MCF 10A (cell line): ENCODE measurements at regions not wholly inside any gene's neighbourhood (a gene's known extent, or its start where the extent isn't known, plus 50 kb on each side); places are given as distances from the start of the nearest gene placed in this dataset.

Experiments used
- BruUV-seq: library from RNA; stranded (reverse); fragments of 400-500 nt; replicated peaks from 2 replicates; lab custom pipeline; 2021; lab: Mats Ljungman, UMichigan
- CTCF ChIA-PET: fragments of 300-600 bp; sonication (Branson Sonifier 250); formaldehyde crosslinking; extraction: SDS; loops from one replicate; lab custom pipeline; 2021; ENCODE audit warnings: antibody characterized with exemption, inconsistent platforms; lab: Yijun Ruan, JAX
- POLR2A ChIA-PET: fragments of 300-600, 350-650 bp; sonication (Branson Sonifier 250); formaldehyde crosslinking; extraction: SDS; loops from one replicate; lab custom pipeline; 2020; ENCODE audit warnings: antibody characterized with exemption, inconsistent platforms; lab: Yijun Ruan, JAX
- DNase-seq: peaks from one replicate; pipeline ENCODE4 v3.0.0-alpha.2; 2018; ENCODE audit not compliant: unreplicated experiment
- H3K27ac Mint-ChIP-seq: one replicate; pipeline ENCODE4 v1.8.0; 2022; ENCODE audit warnings: mild to moderate bottlenecking, low read depth, mixed read lengths; ENCODE audit not compliant: unreplicated experiment
- H3K27me3 Mint-ChIP-seq: one replicate; pipeline ENCODE4 v1.8.0; 2022; ENCODE audit warnings: mixed read lengths; ENCODE audit not compliant: insufficient read depth, unreplicated experiment
- H3K36me3 Mint-ChIP-seq: one replicate; pipeline ENCODE4 v1.8.0; 2022; ENCODE audit warnings: mild to moderate bottlenecking, moderate library complexity, mixed read lengths; ENCODE audit not compliant: insufficient read depth, unreplicated experiment
- H3K4me1 Mint-ChIP-seq: one replicate; pipeline ENCODE4 v1.8.0; 2022; ENCODE audit warnings: mixed read lengths; ENCODE audit not compliant: insufficient read depth, unreplicated experiment
- H3K4me3 Mint-ChIP-seq: one replicate; pipeline ENCODE4 v1.8.0; 2022; ENCODE audit warnings: mild to moderate bottlenecking, moderate library complexity, mixed read lengths; ENCODE audit not compliant: unreplicated experiment
- H3K9me3 Mint-ChIP-seq: one replicate; pipeline ENCODE4 v1.8.0; 2022; ENCODE audit warnings: mixed read lengths; ENCODE audit not compliant: unreplicated experiment
- intact Hi-C: fragments of 100-400 bp; cut with micrococcal nuclease; formaldehyde crosslinking; loops from 2 replicates; pipeline ENCODE4 v1.14.1; 2022
- TF ChIP-seq, protein P1 (sequence below): fragments of 200-600 bp; IDR thresholded peaks from one replicate; pipeline ENCODE4 v1.8.0; 2022; ENCODE audit warnings: antibody characterized with exemption, mild to moderate bottlenecking; ENCODE audit not compliant: unreplicated experiment

DNA sequence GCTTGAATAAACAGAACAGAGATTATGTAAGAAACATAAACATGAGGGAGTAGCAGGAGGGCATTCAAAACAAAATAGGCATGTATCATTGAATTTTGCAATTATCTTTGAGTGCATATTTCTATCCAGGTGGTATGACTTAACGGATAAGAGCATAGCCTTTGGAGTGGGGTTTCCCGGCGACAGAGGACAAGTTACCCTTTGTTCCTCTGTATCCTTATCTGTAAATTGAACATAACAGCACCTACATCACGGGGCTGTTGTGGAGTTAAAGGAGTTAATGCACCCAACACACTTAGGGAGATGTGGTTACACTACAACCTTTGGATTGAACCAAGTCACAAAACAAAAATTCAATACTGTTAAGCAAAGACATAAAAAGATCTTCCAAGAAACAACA, 314.6 kb upstream of the KIF2A start:
- no peak for DNase-seq
- H3K4me3 Mint-ChIP-seq = no peak overlapping the region
- no peaks in the 10 kb centered on the region for H3K9me3 Mint-ChIP-seq
- TF ChIP-seq, protein P1, sequence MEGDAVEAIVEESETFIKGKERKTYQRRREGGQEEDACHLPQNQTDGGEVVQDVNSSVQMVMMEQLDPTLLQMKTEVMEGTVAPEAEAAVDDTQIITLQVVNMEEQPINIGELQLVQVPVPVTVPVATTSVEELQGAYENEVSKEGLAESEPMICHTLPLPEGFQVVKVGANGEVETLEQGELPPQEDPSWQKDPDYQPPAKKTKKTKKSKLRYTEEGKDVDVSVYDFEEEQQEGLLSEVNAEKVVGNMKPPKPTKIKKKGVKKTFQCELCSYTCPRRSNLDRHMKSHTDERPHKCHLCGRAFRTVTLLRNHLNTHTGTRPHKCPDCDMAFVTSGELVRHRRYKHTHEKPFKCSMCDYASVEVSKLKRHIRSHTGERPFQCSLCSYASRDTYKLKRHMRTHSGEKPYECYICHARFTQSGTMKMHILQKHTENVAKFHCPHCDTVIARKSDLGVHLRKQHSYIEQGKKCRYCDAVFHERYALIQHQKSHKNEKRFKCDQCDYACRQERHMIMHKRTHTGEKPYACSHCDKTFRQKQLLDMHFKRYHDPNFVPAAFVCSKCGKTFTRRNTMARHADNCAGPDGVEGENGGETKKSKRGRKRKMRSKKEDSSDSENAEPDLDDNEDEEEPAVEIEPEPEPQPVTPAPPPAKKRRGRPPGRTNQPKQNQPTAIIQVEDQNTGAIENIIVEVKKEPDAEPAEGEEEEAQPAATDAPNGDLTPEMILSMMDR = no peak
- no peaks in the 10 kb centered on the region for H3K36me3 Mint-ChIP-seq
- ChIA-PET CTCF (no interaction called here), POLR2A (no interaction called here)
- intact Hi-C loops = no loop called here
- BruUV-seq = no TSS peak
- no peaks in the 10 kb centered on the region for H3K4me1 Mint-ChIP-seq
- H3K27ac Mint-ChIP-seq = no peak overlapping the region
- no peaks in the 10 kb centered on the region for H3K27me3 Mint-ChIP-seq

DNA sequence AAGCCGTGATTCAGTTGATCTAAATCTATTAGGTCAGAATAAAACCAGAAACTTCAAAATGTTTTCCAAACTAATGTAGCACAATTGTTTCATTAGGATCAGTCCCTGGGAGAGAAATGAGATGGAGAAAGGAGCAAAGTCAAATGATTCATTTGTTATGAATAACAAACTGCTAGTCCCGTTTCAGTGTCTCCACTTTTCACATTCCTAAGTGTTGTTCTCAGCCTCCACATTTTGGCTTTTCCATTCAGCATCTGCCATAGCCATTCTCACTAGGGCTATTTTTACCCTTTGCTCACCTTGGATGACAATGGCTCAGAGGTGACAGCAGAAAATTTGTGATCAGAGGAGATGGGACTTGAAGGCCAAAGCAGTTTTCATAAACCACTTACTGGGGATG, 314.1 kb upstream of the KIF2A start:
- no peak overlapping the region for H3K27ac Mint-ChIP-seq
- BruUV-seq = no TSS peak
- H3K27me3 Mint-ChIP-seq = no peaks in the 10 kb centered on the region
- TF ChIP-seq, protein P1 = no peak
- no peaks in the 10 kb centered on the region for H3K36me3 Mint-ChIP-seq
- H3K4me1 Mint-ChIP-seq = no peaks in the 10 kb centered on the region
- CTCF ChIA-PET = no interaction called here
- H3K9me3 Mint-ChIP-seq = no peaks in the 10 kb centered on the region
- no peak overlapping the region for H3K4me3 Mint-ChIP-seq
- DNase-seq = no peak
- intact Hi-C loops = no loop called here
- POLR2A ChIA-PET = no interaction called here

DNA sequence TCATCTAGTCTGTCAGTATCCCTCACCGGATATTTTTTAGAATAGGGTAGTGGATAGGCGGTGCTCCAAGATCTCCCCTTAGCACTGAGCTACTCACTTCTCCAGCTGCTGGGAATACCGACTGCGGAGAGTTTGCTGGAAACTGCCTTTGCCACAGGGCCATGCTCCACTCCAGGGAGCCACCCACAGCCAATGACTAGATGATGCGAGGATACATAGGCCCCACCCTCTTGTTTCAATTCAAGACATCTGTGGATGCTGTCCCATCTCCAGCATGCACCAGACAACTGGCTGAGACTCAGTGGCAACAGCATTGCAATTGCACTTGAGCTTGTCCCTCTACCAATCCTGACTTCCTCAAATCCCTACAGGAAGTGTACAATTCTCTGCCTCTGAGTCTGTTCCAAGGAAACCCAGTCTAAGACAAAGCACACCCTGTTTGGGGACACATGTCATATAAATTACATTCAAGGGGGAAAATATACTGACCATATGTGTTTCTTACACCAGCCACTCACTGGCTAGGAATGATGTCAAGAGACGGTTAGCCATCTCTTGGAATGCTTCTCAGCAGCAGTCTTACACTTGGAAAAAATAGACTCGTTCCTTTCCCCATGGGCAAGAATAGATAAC, 312.6 kb upstream of the KIF2A start:
- no peak overlapping the region for H3K27ac Mint-ChIP-seq
- no peak for DNase-seq
- no peak overlapping the region for H3K4me3 Mint-ChIP-seq
- no peaks in the 10 kb centered on the region for H3K4me1 Mint-ChIP-seq
- H3K36me3 Mint-ChIP-seq = no peaks in the 10 kb centered on the region
- BruUV-seq = no TSS peak
- intact Hi-C loops = no loop called here
- TF ChIP-seq, protein P1 = no peak
- ChIA-PET POLR2A (interaction anchor here (0.6 kb wide), 1 partner anchor 51 kb away, joined by 3 read pairs; no protein-coding TSS in a partner anchor), CTCF (interaction anchor here (0.6 to 0.8 kb wide), 2 partner anchors 15 to 150 kb away, joined by 4 to 5 read pairs; no protein-coding TSS in a partner anchor)
- H3K9me3 Mint-ChIP-seq = no peaks in the 10 kb centered on the region
- H3K27me3 Mint-ChIP-seq = no peaks in the 10 kb centered on the region

DNA sequence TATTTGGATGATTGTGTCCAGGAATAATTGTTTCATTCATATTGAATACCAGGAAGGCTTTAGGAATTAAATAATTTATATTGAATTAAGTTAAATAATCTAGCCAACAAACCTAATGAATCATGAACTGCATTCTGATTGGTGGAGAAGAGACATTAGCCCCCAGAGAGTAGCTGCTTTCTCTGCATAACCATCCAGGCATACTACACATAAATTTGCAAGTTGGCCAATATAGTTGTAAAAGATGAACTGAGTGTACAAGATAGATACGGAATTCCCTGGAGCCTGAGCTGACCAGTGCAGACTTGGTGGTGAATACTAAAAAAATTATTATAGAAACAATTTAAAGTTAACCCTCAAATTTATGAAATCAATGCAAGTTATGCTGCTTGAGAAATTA, 311.8 kb upstream of the KIF2A start:
- Mint-ChIP-seq H3K9me3 (no peaks in the 10 kb centered on the region), H3K36me3 (no peaks in the 10 kb centered on the region), H3K27ac (no peak overlapping the region), H3K4me3 (no peak overlapping the region), H3K27me3 (no peaks in the 10 kb centered on the region), H3K4me1 (no peaks in the 10 kb centered on the region)
- intact Hi-C loops = no loop called here
- POLR2A ChIA-PET = no interaction called here
- CTCF ChIA-PET = interaction anchor here (0.6 kb wide), 1 partner anchor 53 kb away, joined by 3 read pairs; no protein-coding TSS in a partner anchor
- no peak for DNase-seq
- BruUV-seq = no TSS peak
- TF ChIP-seq, protein P1 = no peak
